SKM-1 (cell line): ENCODE measurements at regions not wholly inside any gene's neighbourhood (a gene's known extent, or its start where the extent isn't known, plus 50 kb on each side); places are given as distances from the start of the nearest gene placed in this dataset.

Source experiments
- DNase-seq: peaks from one replicate; lab custom pipeline; 2025; ENCODE audit not compliant: unreplicated experiment; lab: John Stamatoyannopoulos, UW

GRCh38 chr14:95466506-95466905 lies 49.9 kb downstream of the SYNE3 start:
- no peak for DNase-seq

- DNase-seq = no peak
These were observed 50.5 kb downstream of the SYNE3 start for GRCh38 chr14:95465936-95466335.

GRCh38 chr14:95465358-95465757 lies 51.1 kb downstream of the SYNE3 start:
- DNase-seq = no peak

GRCh38 chr14:95464514-95464913 lies 51.9 kb downstream of the SYNE3 start:
- no peak for DNase-seq

GRCh38 chr14:95464103-95464502 lies 52.3 kb downstream of the SYNE3 start:
- DNase-seq = no peak

GRCh38 chr14:95463171-95463901 lies 53.1 kb downstream of the SYNE3 start:
- DNase-seq = no peak

- DNase-seq = no peak
These were observed 54.0 kb downstream of the SYNE3 start for GRCh38 chr14:95462491-95462890.

- DNase-seq = no peak
These were observed 55.6 kb downstream of the SYNE3 start for GRCh38 chr14:95460647-95461478.

GRCh38 chr14:95458906-95459305 lies 57.5 kb downstream of the SYNE3 start:
- no peak for DNase-seq

GRCh38 chr14:95458459-95458858 lies 58.0 kb downstream of the SYNE3 start:
- DNase-seq = no peak

GRCh38 chr14:95456281-95456680 lies 60.2 kb downstream of the SYNE3 start:
- no peak for DNase-seq

GRCh38 chr14:95455246-95455645 lies 61.2 kb downstream of the SYNE3 start:
- DNase-seq = no peak

- no peak for DNase-seq
These were observed 62.8 kb downstream of the SYNE3 start for GRCh38 chr14:95453713-95453980.

GRCh38 chr14:95452893-95453712 lies 63.3 kb downstream of the SYNE3 start:
- DNase-seq = no peak

- DNase-seq = no peak
These were observed 64.1 kb downstream of the SYNE3 start for GRCh38 chr14:95452176-95452892.

- DNase-seq = no peak
These were observed 67.3 kb downstream of the SYNE3 start for GRCh38 chr14:95449131-95449530.

GRCh38 chr14:95446470-95446869 lies 70.0 kb downstream of the SYNE3 start:
- DNase-seq = no peak

GRCh38 chr14:95445676-95446075 lies 70.8 kb downstream of the SYNE3 start:
- DNase-seq = no peak

- no peak for DNase-seq
These were observed 71.3 kb downstream of the SYNE3 start for GRCh38 chr14:95445161-95445560.

- DNase-seq = no peak
These were observed 72.0 kb downstream of the SYNE3 start for GRCh38 chr14:95444132-95445129.
